Smooth muscle cell (in vitro differentiated cells): ENCODE measurements at regions not wholly inside any gene's neighbourhood (a gene's known extent, or its start where the extent isn't known, plus 50 kb on each side); places are given as distances from the start of the nearest gene placed in this dataset.
A peak's percentile ranks its signal among the peaks of the same experiment; 100 is the strongest.

Experiments
- DNase-seq: peaks from one replicate; lab custom pipeline; 2025; ENCODE audit not compliant: unreplicated experiment; lab: John Stamatoyannopoulos, UW
- H2AFZ ChIP-seq: fragments of 200-600 bp; sonication (generic); 2 replicates; pipeline ENCODE4 v1.6.0; 2016; ENCODE audit warnings: antibody characterized with exemption, low read depth, mild to moderate bottlenecking
- H3F3A ChIP-seq: fragments of 200-600 bp; sonication (generic); 2 replicates; pipeline ENCODE4 v1.6.0; 2017; ENCODE audit warnings: antibody characterized with exemption, low read depth
- H3K27ac ChIP-seq: fragments of 200-600 bp; sonication (generic); 2 replicates; pipeline ENCODE4 v1.5.1; 2016; ENCODE audit warnings: low read depth, mild to moderate bottlenecking
- H3K27me3 ChIP-seq: fragments of 200-600 bp; sonication (generic); 2 replicates; pipeline ENCODE4 v1.6.1; 2016; ENCODE audit warnings: low read depth, mild to moderate bottlenecking
- H3K36me3 ChIP-seq: fragments of 200-600 bp; sonication (generic); 2 replicates; pipeline ENCODE4 v1.5.1; 2016; ENCODE audit warnings: low read depth
- H3K4me1 ChIP-seq: fragments of 200-600 bp; sonication (generic); 2 replicates; pipeline ENCODE4 v1.5.1; 2016; ENCODE audit warnings: low read depth
- H3K4me2 ChIP-seq: fragments of 200-600 bp; sonication (generic); 2 replicates; pipeline ENCODE4 v1.6.0; 2016; ENCODE audit warnings: mild to moderate bottlenecking
- H3K4me3 ChIP-seq: fragments of 200-600 bp; sonication (generic); 2 replicates; pipeline ENCODE4 v1.5.1; 2016; ENCODE audit warnings: mild to moderate bottlenecking
- H3K79me2 ChIP-seq: fragments of 200-600 bp; sonication (generic); 2 replicates; pipeline ENCODE4 v1.6.0; 2016; ENCODE audit warnings: low read depth, mild to moderate bottlenecking
- H3K9ac ChIP-seq: fragments of 200-600 bp; sonication (generic); 2 replicates; pipeline ENCODE4 v1.6.0; 2016; ENCODE audit warnings: low read depth
- H3K9me3 ChIP-seq: fragments of 200-600 bp; sonication (generic); replicated peaks from 2 replicates; pipeline ENCODE4 v1.5.1; 2016; ENCODE audit warnings: low read depth
- H4K20me1 ChIP-seq: fragments of 200-600 bp; sonication (generic); 2 replicates; pipeline ENCODE4 v1.6.0; 2016; ENCODE audit warnings: low read depth
- WGBS: methylation state at CpG from one replicate; pipeline ENCODE4 v1.1.7; 2016; ENCODE audit warnings: low lambda C conversion rate; 5-methylcytosine and 5-hydroxymethylcytosine counted together
- TF ChIP-seq, protein P1 (sequence below): fragments of 200-600 bp; sonication (generic); IDR thresholded peaks from 2 replicates; pipeline ENCODE4 v1.5.1; 2017; ENCODE audit warnings: borderline replicate concordance, mild to moderate bottlenecking, antibody characterized with exemption; ENCODE audit not compliant: insufficient read depth, poor library complexity, severe bottlenecking

- H3K4me3 ChIP-seq = no peak overlapping the region
- H3K79me2 ChIP-seq = no peaks in the 10 kb centered on the region
- H3K4me1 ChIP-seq = no peaks in the 10 kb centered on the region
- 38% methylated on average over 2 of the region's 2 CpGs for WGBS
- H3K27me3 ChIP-seq = no peaks in the 10 kb centered on the region
- H3K27ac ChIP-seq = no peak overlapping the region
- H3K4me2 ChIP-seq = peak overlapping the region; percentile 28
- no peak overlapping the region for H2AFZ ChIP-seq
- no peaks in the 10 kb centered on the region for H4K20me1 ChIP-seq
- no peak overlapping the region for H3K9ac ChIP-seq
- no peak for DNase-seq
- H3K36me3 ChIP-seq = no peaks in the 10 kb centered on the region
- TF ChIP-seq, protein P1, sequence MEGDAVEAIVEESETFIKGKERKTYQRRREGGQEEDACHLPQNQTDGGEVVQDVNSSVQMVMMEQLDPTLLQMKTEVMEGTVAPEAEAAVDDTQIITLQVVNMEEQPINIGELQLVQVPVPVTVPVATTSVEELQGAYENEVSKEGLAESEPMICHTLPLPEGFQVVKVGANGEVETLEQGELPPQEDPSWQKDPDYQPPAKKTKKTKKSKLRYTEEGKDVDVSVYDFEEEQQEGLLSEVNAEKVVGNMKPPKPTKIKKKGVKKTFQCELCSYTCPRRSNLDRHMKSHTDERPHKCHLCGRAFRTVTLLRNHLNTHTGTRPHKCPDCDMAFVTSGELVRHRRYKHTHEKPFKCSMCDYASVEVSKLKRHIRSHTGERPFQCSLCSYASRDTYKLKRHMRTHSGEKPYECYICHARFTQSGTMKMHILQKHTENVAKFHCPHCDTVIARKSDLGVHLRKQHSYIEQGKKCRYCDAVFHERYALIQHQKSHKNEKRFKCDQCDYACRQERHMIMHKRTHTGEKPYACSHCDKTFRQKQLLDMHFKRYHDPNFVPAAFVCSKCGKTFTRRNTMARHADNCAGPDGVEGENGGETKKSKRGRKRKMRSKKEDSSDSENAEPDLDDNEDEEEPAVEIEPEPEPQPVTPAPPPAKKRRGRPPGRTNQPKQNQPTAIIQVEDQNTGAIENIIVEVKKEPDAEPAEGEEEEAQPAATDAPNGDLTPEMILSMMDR = no peak
- no peaks in the 10 kb centered on the region for H3K9me3 ChIP-seq
- H3F3A ChIP-seq = no peaks in the 10 kb centered on the region
Observed at GRCh38 chr5:101995585-101995984, 300.5 kb downstream of the SLCO4C1 start.

DNA sequence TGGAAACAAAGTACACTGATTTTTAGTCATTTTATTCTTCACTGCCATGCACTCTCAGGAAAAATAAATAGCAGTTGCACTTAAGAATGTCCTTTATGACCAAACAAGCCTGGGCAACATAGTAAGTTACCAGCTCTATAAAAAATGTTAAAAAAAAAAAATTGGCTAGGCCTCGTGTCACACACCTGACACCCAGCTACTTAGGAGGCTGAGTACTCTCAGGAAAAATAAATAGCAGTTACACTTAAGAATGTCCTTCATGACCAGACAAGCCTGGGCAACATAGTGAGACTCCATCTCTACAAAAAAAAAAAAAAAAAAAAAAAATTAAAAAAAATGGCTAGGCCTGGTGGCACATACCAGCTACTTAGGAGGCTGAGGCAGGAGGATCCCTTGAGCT, 304.6 kb downstream of the SLCO4C1 start:
- H3K36me3 ChIP-seq = no peaks in the 10 kb centered on the region
- DNase-seq = no peak
- no peaks in the 10 kb centered on the region for H3K27me3 ChIP-seq
- no peak overlapping the region for H3K9ac ChIP-seq
- no peaks in the 10 kb centered on the region for H3K9me3 ChIP-seq
- TF ChIP-seq, protein P1 = no peak
- no peak overlapping the region for H3K4me2 ChIP-seq
- WGBS = 84% methylated on average over 1 of the region's 1 CpG
- H3K79me2 ChIP-seq = no peaks in the 10 kb centered on the region
- no peaks in the 10 kb centered on the region for H4K20me1 ChIP-seq
- H3K27ac ChIP-seq = no peak overlapping the region
- no peak overlapping the region for H3K4me3 ChIP-seq
- H2AFZ ChIP-seq = no peak overlapping the region
- H3K4me1 ChIP-seq = no peaks in the 10 kb centered on the region
- H3F3A ChIP-seq = no peaks in the 10 kb centered on the region

DNA sequence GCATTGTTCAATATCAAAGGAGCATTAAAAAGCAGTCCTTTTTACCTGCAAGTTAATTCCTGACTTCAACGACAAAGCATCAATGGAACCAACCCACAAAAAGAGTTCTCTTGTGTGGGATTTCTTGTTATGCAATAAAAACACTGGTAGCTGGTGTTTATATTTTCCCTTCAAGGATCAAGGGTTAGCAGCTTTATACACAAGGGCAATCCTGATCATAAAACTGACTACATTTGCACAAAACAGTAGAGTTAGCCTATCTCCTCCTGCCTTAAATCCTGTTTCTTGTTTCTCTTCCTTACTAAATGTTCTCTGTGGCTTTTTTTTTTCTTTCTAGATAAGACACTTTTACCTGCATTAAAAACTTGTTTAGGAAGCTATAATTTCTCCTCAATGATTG, 306.4 kb downstream of the SLCO4C1 start:
- H3K9me3 ChIP-seq = no peaks in the 10 kb centered on the region
- no peaks in the 10 kb centered on the region for H4K20me1 ChIP-seq
- no peak overlapping the region for H2AFZ ChIP-seq
- no peak overlapping the region for H3K4me3 ChIP-seq
- no peak overlapping the region for H3K4me2 ChIP-seq
- TF ChIP-seq, protein P1 = no peak
- H3F3A ChIP-seq = no peaks in the 10 kb centered on the region
- H3K27ac ChIP-seq = no peak overlapping the region
- DNase-seq = no peak
- 82% methylated on average over 1 of the region's 1 CpG for WGBS
- no peaks in the 10 kb centered on the region for H3K79me2 ChIP-seq
- H3K4me1 ChIP-seq = no peaks in the 10 kb centered on the region
- no peaks in the 10 kb centered on the region for H3K36me3 ChIP-seq
- H3K9ac ChIP-seq = no peak overlapping the region
- H3K27me3 ChIP-seq = no peaks in the 10 kb centered on the region

GRCh38 chr5:101977729-101978345, 318.2 kb downstream of the SLCO4C1 start:
- H3F3A ChIP-seq = no peaks in the 10 kb centered on the region
- H3K4me2 ChIP-seq = no peak overlapping the region
- no peak overlapping the region for H2AFZ ChIP-seq
- no peaks in the 10 kb centered on the region for H4K20me1 ChIP-seq
- no peak overlapping the region for H3K27ac ChIP-seq
- H3K79me2 ChIP-seq = no peaks in the 10 kb centered on the region
- H3K27me3 ChIP-seq = no peaks in the 10 kb centered on the region
- TF ChIP-seq, protein P1 = peak; percentile 76
- no peaks in the 10 kb centered on the region for H3K36me3 ChIP-seq
- no peak for DNase-seq
- no peak overlapping the region for H3K9ac ChIP-seq
- H3K4me3 ChIP-seq = no peak overlapping the region
- no peaks in the 10 kb centered on the region for H3K4me1 ChIP-seq
- 4% methylated on average over 1 of the region's 1 CpG for WGBS
- no peaks in the 10 kb centered on the region for H3K9me3 ChIP-seq
